GM06990 (cell line): ENCODE measurements at regions not wholly inside any gene's neighbourhood (a gene's known extent, or its start where the extent isn't known, plus 50 kb on each side); places are given as distances from the start of the nearest gene placed in this dataset.

ENCODE experiments used
- DNase-seq: peaks from one replicate; pipeline ENCODE4 v3.0.0-alpha.2; 2011; ENCODE audit not compliant: insufficient read length; ENCODE audit errors: extremely low read depth
- H3K27me3 ChIP-seq: replicated peaks from 2 replicates; pipeline ENCODE4 v1.6.0; 2011; ENCODE audit warnings: low read length; ENCODE audit not compliant: control insufficient read depth, insufficient read depth
- H3K36me3 ChIP-seq: 2 replicates; pipeline ENCODE4 v1.5.1; 2011; ENCODE audit warnings: low read length; ENCODE audit not compliant: control insufficient read depth, insufficient read depth
- H3K4me3 ChIP-seq: replicated peaks from 2 replicates; pipeline ENCODE4 v1.5.1; 2011; ENCODE audit warnings: low read depth, mild to moderate bottlenecking, control low read depth, low read length
- CTCF ChIP-seq: IDR thresholded peaks from 2 replicates; pipeline ENCODE4 v1.5.1; 2011; ENCODE audit warnings: low read length, control low read depth, mild to moderate bottlenecking, inconsistent platforms; ENCODE audit not compliant: insufficient read depth, poor library complexity, severe bottlenecking

GRCh38 chr9:78383130-78383529 lies 86.2 kb downstream of the PSAT1 start:
- no peak overlapping the region for H3K4me3 ChIP-seq
- no peaks in the 10 kb centered on the region; the same call in none of the 2 replicates for H3K27me3 ChIP-seq
- DNase-seq, result no peak
- no peaks in the 10 kb centered on the region for H3K36me3 ChIP-seq
- no peak for TF ChIP-seq CTCF

- Histone ChIP-seq H3K27me3 (no peaks in the 10 kb centered on the region; the same call in none of the 2 replicates), H3K36me3 (no peaks in the 10 kb centered on the region), H3K4me3 (no peak overlapping the region)
- no peak for TF ChIP-seq CTCF
- DNase-seq, result no peak
These were observed 89.4 kb downstream of the PSAT1 start for GRCh38 chr9:78386348-78386747.

GRCh38 chr9:78386773-78387172 lies 89.8 kb downstream of the PSAT1 start:
- H3K4me3 ChIP-seq, result no peak overlapping the region
- H3K36me3 ChIP-seq, result no peaks in the 10 kb centered on the region
- no peak for TF ChIP-seq CTCF
- DNase-seq, result no peak
- no peaks in the 10 kb centered on the region; the same call in none of the 2 replicates for H3K27me3 ChIP-seq

GRCh38 chr9:78393340-78393739 lies 96.4 kb downstream of the PSAT1 start:
- no peak overlapping the region for H3K4me3 ChIP-seq
- no peak for DNase-seq
- H3K27me3 ChIP-seq, result no peaks in the 10 kb centered on the region
- H3K36me3 ChIP-seq, result no peaks in the 10 kb centered on the region
- no peak for TF ChIP-seq CTCF

GRCh38 chr9:78393932-78394331 lies 97.0 kb downstream of the PSAT1 start:
- no peak for TF ChIP-seq CTCF
- Histone ChIP-seq H3K27me3 (no peaks in the 10 kb centered on the region), H3K36me3 (no peaks in the 10 kb centered on the region), H3K4me3 (no peak overlapping the region)
- no peak for DNase-seq

GRCh38 chr9:78396087-78396486 lies 99.2 kb downstream of the PSAT1 start:
- H3K36me3 ChIP-seq, result no peaks in the 10 kb centered on the region
- TF ChIP-seq CTCF, result no peak
- no peaks in the 10 kb centered on the region for H3K27me3 ChIP-seq
- no peak overlapping the region for H3K4me3 ChIP-seq
- DNase-seq, result no peak
